GM21786 (cell line): ENCODE measurements at regions not wholly inside any gene's neighbourhood (a gene's known extent, or its start where the extent isn't known, plus 50 kb on each side); places are given as distances from the start of the nearest gene placed in this dataset.

Source experiments
- ATAC-seq: cut with Tn5 transposase; IDR thresholded peaks from one replicate; pipeline ENCODE4 v1.9.1; 2021; ENCODE audit not compliant: unreplicated experiment

DNA sequence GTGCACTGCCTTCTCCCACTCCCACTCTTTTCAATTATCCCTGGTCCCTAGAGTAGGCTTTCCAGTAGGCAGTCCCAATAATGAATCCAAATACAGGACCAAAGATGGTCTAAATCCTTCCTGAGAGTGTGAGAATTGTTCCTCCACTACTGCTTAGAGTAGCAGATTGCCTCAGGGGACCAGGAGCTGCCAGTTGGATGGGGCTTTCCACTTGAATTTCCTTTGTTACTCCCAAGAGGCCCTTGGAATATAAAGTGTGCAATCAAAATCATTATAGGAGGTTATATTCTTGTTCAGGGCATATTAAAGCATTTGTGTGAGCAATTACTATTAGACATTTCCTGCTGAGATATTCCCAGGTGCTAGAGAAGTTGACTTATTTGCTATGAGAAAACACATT, 156.6 kb upstream of the TLL1 start:
- no peak for ATAC-seq

- no peak for ATAC-seq
Measured at GRCh38 chr4:165718660-165719059, 154.4 kb upstream of the TLL1 start.

DNA sequence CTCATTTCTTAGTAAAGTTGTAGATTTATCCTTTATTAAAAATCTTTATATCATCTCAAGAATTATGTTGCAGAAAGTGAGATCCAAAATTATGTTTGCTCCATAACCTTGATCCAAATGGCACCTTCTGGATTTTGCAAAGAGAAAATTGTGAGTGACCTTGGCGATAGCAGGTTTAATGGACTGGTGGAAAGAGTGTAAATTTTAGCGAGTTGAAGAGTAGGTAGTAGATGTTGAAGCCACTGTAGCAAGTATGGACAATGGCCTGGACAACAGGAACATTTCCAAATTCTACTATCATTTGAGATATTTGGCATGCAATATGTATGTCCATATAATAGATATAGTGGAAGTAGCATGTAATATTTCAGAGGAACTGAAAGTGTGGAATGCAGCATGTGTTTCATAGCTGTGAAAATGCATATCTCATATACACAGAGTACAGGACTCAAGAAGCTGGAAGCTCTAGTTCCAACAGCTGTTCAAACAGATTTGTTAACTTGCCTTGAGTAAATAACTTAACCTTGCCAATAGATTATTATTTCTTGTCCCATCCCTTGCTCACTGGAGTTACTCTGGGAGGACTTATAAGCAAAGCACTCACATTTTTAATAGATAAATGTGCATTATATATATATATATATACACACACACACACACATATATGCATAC, 152.5 kb upstream of the TLL1 start:
- ATAC-seq = no peak

DNA sequence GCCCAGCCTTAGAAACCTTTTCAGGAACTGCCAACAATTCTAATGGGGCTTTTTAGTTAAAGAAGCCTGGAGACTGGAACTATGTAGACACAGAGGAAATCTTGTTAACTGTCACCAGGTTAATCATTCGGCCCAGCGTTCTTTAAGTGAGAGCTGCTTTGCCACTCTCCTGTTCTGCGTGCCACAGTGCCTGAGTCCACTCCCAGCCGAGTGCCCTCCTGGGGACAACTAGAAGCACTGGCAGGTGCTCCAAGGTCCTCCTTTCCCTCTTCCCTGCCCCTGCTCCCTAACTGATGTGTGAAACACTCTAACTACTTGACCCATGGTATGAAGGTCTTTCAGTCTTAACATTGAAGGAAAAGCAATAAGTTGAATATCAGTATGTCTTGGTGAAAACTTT, 151.2 kb upstream of the TLL1 start:
- ATAC-seq = no peak

GRCh38 chr4:165723051-165723795, 149.8 kb upstream of the TLL1 start:
- no peak for ATAC-seq

GRCh38 chr4:165724786-165725185, 148.3 kb upstream of the TLL1 start:
- no peak for ATAC-seq

- ATAC-seq = no peak
Measured at GRCh38 chr4:165725352-165725751, 147.7 kb upstream of the TLL1 start.

- no peak for ATAC-seq
Measured at GRCh38 chr4:165726831-165727230, 146.2 kb upstream of the TLL1 start.

GRCh38 chr4:165737309-165737972, 135.6 kb upstream of the TLL1 start:
- no peak for ATAC-seq

GRCh38 chr4:165738571-165738970, 134.5 kb upstream of the TLL1 start:
- no peak for ATAC-seq

- ATAC-seq = no peak
Measured at GRCh38 chr4:165740911-165741310, 132.1 kb upstream of the TLL1 start.

- no peak for ATAC-seq
Measured at GRCh38 chr4:165743422-165743821, 129.6 kb upstream of the TLL1 start.

DNA sequence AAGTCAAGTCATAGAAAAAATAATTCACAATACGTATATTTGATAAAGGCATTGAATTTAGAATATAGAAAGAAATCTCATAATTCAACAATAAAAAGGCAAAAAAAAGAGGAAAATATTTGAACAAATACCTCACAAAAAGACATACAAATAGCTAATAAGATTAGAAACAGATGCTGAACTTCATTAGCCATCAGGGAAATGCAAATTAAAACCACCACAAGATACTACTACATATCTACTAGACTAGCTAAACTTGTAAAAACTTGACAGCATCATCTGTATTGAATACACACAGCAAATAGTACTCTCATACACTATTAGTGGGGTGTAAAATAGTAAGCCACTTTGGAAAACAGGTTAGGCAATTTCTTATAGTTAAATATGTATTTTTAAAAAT, 128.7 kb upstream of the TLL1 start:
- ATAC-seq = no peak

DNA sequence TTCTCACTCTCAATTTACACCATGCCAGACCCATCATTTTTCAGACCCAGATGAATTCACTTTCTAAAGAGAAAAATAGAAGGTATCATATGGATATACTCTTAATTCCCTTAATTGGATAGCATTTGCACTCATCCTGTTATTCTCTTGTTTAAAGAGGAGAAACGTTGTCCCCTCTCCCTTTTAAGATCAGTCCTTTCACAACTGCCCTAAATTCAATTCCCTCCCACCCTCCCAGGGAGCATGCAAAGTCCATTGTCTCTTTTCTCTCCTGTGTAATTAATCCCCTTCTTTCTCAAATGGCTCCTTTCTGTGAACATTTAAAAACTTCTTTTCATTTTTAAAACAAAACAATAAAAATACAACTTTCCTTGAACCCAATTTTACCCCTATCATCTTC, 124.7 kb upstream of the TLL1 start:
- ATAC-seq = no peak

GRCh38 chr4:165751882-165752281, 121.2 kb upstream of the TLL1 start:
- ATAC-seq = no peak

- no peak for ATAC-seq
Measured at GRCh38 chr4:165754664-165755063, 118.4 kb upstream of the TLL1 start.

GRCh38 chr4:165756836-165757235, 116.2 kb upstream of the TLL1 start:
- no peak for ATAC-seq

GRCh38 chr4:165757451-165757850, 115.6 kb upstream of the TLL1 start:
- ATAC-seq = no peak

DNA sequence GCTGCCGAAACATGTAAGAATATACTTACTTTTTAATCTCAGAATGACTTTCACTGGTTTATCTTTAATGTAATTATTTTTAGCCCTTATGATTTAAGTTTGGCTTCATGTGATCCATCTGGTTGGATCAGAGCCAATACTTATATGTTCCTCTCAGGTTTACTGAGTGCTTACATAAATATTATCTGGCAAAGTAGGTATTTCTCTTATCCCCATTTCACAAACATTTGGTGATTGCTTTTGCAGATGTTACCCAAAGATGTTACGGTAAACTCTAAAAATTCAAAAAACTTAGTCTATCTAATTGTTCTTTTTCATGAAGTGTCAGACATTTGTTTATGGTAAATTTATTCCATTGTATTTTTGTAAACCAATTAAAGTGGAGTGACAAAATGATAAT, 115.0 kb upstream of the TLL1 start:
- no peak for ATAC-seq

GRCh38 chr4:165760182-165760581, 112.9 kb upstream of the TLL1 start:
- ATAC-seq = no peak

- no peak for ATAC-seq
Measured at GRCh38 chr4:165761963-165762362, 111.1 kb upstream of the TLL1 start.

DNA sequence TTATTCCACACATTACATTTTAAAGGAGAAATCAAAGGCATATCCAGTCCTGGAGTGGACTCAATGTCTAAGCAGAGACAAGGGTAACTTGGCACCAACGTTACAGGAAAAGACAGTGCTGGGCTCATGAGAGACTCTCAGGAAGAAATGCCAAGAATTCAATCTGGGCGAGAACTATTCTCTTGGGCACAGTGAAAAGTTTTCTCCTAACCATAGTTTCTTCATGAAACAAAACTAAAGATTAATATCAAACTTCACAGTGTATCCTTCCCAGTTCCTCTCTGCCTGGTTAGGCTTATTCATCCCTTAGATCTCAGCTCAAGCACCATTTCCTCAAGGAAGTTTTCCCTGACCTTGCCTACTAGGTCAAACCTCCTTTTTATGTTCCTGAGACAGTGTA, 109.4 kb upstream of the TLL1 start:
- ATAC-seq = no peak
